ENCODE measurements at regions not wholly inside any gene's neighbourhood (a gene's known extent, or its start where the extent isn't known, plus 50 kb on each side); places are given as distances from the start of the nearest gene placed in this dataset.
"Not testable (repeated sequence)": the region's sequence is repeated elsewhere in the genome, so short reads cannot be mapped to it uniquely, and the experiment has no call there.

GRCh38 chr6:88413459-88413858 lies 247.3 kb upstream of the CNR1 start:
- intact Hi-C loops (cut with DNase I) = no loop called here
- Histone ChIP-seq H3K27ac (no peak overlapping the region), H3K9me3 (no peaks in the 10 kb centered on the region), H3K4me1 (no peaks in the 10 kb centered on the region), H3K4me3 (no peak overlapping the region), H3K27me3 (no peaks in the 10 kb centered on the region), H3K36me3 (no peaks in the 10 kb centered on the region)
- 7 to 24% methylated on average over 1 of the region's 1 CpG for WGBS, 2 donors
- no peak for TF ChIP-seq CTCF (IDR thresholded peaks at IDR 0.05)
- no peak for TF ChIP-seq POLR2A (IDR thresholded peaks at IDR 0.05)
- no peak for TF ChIP-seq EP300 (IDR thresholded peaks at IDR 0.05)
- no peak for TF ChIP-seq POLR2AphosphoS5 (IDR thresholded peaks at IDR 0.05)
- DNase-seq = no peak

GRCh38 chr6:88408355-88408754 lies 242.2 kb upstream of the CNR1 start:
- WGBS, 2 donors = 84 to 96% methylated on average over 4 of the region's 4 CpGs
- intact Hi-C loops (cut with DNase I); H3K9me3 ChIP-seq; H3K27me3 ChIP-seq; H3K4me3 ChIP-seq; H3K36me3 ChIP-seq; H3K27ac ChIP-seq; DNase-seq; H3K4me1 ChIP-seq: not testable (repeated sequence)

GRCh38 chr6:88406674-88407073 lies 240.5 kb upstream of the CNR1 start:
- H3K27ac ChIP-seq; H3K9me3 ChIP-seq; DNase-seq; H3K27me3 ChIP-seq; intact Hi-C loops (cut with DNase I); H3K4me3 ChIP-seq; H3K4me1 ChIP-seq; H3K36me3 ChIP-seq: not testable (repeated sequence)
- 72 to 81% methylated on average over 19 of the region's 19 CpGs for WGBS, 2 donors

GRCh38 chr6:88403486-88403885 lies 237.3 kb upstream of the CNR1 start:
- Histone ChIP-seq H3K4me3 (no peak overlapping the region), H3K36me3 (no peaks in the 10 kb centered on the region), H3K27ac (no peak overlapping the region), H3K27me3 (no peaks in the 10 kb centered on the region), H3K4me1 (no peaks in the 10 kb centered on the region), H3K9me3 (no peaks in the 10 kb centered on the region)
- DNase-seq = no peak
- TF ChIP-seq EP300 (IDR thresholded peaks at IDR 0.05) = no peak
- TF ChIP-seq POLR2AphosphoS5 (IDR thresholded peaks at IDR 0.05) = no peak
- TF ChIP-seq CTCF (IDR thresholded peaks at IDR 0.05) = no peak
- TF ChIP-seq POLR2A (IDR thresholded peaks at IDR 0.05) = no peak
- WGBS, 2 donors = 30 to 45% methylated on average over 1 of the region's 1 CpG
- intact Hi-C loops (cut with DNase I) = no loop called here

GRCh38 chr6:88402909-88403308 lies 236.8 kb upstream of the CNR1 start:
- Histone ChIP-seq H3K27ac (no peak overlapping the region), H3K4me1 (no peaks in the 10 kb centered on the region), H3K9me3 (no peaks in the 10 kb centered on the region), H3K4me3 (no peak overlapping the region), H3K27me3 (no peaks in the 10 kb centered on the region), H3K36me3 (no peaks in the 10 kb centered on the region)
- intact Hi-C loops (cut with DNase I) = no loop called here
- TF ChIP-seq CTCF (IDR thresholded peaks at IDR 0.05) (no peak), EP300 (IDR thresholded peaks at IDR 0.05) (no peak), POLR2A (IDR thresholded peaks at IDR 0.05) (no peak), POLR2AphosphoS5 (IDR thresholded peaks at IDR 0.05) (no peak)
- WGBS, 2 donors = 89 to 90% methylated on average over 3 of the region's 3 CpGs
- no peak for DNase-seq

GRCh38 chr6:88390998-88391397 lies 224.9 kb upstream of the CNR1 start:
- WGBS, 2 donors = 57 to 73% methylated on average over 7 of the region's 7 CpGs
- H3K27me3 ChIP-seq; intact Hi-C loops (cut with DNase I); H3K36me3 ChIP-seq; H3K4me1 ChIP-seq; H3K9me3 ChIP-seq; H3K27ac ChIP-seq; DNase-seq; H3K4me3 ChIP-seq: not testable (repeated sequence)
